HG02840 (cell line): ENCODE measurements at regions not wholly inside any gene's neighbourhood (a gene's known extent, or its start where the extent isn't known, plus 50 kb on each side); places are given as distances from the start of the nearest gene placed in this dataset.

ENCODE experiments used
- ATAC-seq: cut with Tn5 transposase; IDR thresholded peaks from one replicate; pipeline ENCODE4 v1.9.1; 2021; ENCODE audit warnings: mild to moderate bottlenecking, moderate library complexity, moderate number of reproducible peaks; ENCODE audit not compliant: unreplicated experiment, low FRiP score

DNA sequence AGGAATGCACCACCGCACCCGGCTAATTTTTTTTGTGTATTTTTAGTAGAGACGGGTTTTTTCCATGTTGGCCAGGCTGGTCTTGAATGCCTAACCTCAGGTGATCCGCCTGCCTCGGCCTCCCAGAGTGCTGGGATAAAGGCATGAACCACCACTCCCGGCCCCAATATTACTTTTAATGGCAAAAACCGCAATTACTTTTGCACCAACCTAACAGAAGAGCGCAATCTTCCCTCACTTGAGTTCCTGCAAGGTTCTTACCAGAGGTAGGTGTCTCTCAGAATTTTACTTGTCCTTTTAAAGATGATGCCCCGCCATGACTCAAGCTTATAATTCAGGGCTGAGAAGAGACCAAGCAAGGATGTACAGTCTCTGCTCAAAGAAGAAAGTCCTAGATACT is 1774.1 kb upstream of the PCDH20 start:
- no peak for ATAC-seq

DNA sequence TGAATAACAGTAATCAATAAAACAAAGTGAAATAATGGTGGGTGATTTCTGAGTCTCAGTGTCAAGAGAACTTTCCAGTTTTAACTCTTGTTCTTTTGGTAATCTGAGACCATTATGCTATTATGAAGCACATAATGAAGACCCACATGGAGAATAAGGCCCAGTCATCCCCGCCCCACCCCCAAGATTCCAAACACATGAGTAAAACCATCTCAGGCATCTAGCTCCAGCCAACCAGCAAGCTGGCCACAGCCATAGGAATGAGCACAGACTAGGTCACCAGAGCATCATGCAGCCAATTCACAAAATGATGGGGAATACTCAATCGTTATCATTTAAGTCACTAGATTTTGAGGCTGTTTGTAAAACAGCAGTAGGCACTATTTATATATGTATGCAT is 1769.0 kb upstream of the PCDH20 start:
- ATAC-seq: no peak

DNA sequence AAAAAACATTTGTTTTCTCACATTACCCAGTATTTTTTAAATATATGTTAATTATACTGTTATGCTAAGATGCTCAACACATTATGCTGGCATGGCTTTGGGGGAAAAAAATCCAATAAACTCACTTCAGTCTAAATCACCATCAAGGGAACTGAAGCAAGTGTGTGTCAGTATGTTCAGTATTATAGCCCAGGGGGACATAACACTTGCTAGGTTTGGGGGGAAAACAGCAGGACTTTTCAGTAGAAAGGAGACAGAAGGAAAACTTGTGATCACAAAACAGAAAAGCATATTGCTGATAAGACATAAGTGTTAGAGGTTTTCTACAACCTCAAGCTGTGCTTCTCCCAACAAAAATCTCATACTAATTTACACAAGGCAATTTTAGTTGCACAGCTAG is 1759.9 kb upstream of the PCDH20 start:
- ATAC-seq: no peak

DNA sequence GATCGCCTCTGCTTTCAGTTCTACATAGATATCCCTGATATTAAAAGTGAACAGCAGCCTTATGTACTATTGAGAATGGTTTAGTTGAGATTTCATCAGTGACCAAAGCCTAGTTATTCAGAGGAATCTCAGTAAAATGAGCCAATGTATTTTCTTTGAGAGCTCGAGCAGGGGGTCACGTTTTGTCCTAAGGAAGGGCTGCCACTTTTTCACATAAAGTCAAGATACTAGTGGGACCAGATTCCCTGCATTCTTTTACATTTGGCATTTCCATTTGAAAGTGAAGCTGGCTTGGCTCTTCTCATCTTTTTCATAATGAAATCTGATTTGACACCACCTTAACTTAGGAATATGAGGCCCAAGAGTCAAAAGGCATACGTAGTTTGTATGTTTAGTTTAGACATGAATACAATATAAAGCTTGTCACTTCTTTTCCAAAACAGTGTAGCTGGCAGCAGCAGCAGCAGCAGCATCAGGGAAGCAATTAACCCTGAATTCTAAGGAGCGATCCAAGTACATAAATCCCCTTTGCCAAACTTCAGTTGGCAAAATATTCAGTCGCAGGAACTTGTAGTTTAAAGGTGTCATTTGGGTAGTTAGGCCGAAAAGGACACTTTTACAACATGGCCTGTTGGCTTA is 1752.2 kb upstream of the PCDH20 start:
- no peak for ATAC-seq

DNA sequence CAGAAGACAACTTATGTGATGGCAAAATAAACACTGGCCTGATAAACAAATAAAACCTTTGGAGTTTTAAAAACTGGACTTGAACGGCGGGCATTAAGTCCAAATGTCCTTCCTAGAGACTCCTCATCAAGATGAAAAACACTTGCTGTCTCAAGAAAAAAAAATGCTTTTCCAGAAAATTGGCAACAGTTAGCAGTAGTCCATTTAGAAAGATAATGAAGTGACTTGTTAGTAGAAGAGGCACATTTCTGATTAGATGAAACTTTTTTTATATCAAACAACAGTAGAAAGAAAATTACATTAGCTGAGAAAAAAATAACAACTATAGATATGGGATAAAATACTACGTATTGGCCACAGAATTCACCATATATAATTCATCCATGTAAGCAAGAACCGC is 1750.7 kb upstream of the PCDH20 start:
- ATAC-seq: no peak

DNA sequence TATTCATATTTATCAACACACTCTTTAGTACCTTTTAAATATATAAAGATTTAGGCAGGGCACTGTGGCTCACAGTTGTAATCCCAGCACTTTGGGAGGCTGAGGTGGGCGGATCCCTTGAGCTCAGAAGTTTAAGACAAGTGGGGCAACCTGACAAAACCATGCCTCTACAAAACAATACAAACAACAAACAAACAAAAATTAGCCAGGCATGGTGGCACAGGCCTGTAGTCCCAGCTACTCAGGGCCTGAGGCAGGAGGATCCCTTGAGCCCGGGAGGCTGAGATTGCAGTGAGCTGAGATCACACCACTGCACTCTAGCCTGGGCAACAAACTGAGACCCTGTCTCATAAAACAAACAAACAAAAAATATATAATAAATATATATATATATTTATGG is 1748.3 kb upstream of the PCDH20 start:
- ATAC-seq: no peak

DNA sequence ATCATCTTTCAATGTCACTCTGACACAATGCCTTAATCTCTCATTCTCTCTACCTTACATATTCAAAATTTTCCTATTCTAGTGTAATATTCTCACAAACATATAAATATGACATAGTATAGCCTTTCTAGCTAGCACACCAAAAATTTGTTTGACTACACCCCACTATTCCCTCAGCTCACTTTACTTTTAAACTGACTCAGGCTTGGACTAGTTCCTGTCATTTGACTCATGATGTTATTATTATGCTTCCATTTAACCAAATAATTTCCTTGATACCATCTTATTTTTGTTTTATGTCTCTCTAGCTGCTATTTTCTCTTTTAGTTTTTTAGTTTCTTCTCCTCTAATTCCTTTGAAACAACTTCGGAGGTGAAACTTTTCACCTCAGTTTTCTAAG is 1745.6 kb upstream of the PCDH20 start:
- ATAC-seq: no peak

DNA sequence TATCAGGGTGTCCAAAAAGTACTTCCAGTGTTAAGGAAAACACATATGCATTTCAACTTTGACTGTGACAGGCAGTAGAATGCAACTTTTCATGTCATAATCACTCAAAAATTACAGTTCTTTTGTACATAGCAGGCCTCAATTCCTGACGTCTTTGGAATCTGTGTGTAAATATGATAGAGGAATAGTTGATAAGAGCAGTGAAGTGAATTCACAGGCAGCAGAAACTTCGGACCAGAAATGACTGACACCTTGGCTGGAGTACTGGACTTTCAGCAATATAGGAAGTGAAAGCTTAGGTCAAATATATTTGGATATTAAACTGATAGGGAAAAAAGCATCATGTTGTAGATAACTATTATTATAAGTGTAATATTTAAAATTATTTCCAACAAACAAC is 1741.2 kb upstream of the PCDH20 start:
- ATAC-seq: no peak

DNA sequence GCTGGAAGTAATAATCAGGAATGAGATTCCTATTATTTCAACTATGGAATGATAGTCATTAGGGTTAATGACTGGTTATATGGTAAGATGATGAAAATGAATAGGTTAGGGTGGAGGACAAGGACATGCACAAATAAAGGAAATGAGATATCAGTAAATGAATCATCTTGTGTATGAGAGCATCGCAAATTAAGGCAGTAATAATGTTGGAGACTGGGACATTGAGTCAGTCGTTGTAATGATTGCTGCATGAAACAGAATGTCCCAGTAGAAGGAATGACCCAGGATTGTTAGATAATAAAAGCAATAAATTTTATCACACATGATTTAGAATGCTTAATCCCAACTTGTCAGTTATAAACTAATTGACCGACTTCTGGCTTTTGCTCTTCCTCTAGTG is 1733.7 kb upstream of the PCDH20 start:
- ATAC-seq: no peak

DNA sequence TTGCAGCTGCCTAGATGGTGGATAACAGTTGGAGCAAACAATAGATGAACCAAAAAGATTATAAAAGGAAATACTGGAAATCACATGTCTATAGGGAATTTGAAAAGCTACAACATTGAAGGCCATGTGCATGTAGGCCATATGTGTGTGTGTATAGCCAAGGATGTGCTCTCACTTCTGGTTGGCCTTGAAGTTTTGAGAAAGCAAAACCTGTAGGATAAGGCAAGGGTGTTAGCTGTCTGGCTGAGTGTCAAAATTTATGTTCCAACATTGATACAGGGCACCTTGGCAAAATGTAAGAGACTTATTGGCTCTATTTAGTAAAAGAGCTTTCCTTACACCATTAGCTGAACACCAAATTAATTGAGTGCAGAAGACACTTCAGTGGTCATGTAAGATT is 1723.6 kb upstream of the PCDH20 start:
- ATAC-seq: no peak

DNA sequence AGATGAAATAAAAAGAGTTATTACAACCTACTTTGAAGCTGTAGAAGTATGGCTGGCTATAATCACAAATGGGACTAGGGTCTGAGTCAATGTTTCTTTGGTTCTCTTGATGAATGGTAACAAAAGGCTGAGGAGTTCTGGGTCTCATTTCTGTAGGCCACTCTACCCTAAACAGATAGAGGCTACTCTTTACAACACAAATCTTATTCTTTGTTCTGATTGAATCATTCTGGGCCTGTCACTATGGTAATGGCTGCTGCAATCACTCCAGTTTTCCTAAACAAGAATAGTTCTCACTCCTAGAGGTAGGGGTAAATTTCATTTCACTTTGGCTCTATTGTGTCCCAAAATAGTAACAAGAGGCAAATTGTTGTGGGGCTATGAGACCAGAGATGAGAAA is 1714.3 kb upstream of the PCDH20 start:
- no peak for ATAC-seq

DNA sequence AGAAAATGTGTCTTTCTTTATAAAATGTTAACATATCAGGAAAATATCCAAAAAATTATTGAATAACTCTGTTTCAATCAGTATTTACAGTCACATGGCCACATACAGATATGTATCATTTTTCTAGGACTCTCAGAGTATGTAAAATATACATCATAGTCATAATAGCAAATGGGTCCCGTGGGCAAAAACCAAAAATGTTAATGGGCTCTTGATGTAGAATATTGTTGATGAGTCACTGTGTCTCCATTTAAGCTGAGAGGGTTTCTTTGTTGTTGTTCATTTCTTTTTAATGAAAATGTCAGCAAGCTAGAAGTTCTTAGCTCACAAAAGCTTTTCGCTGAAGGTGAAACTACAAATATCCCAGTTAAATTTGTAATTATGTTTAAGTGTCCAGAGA is 1713.1 kb upstream of the PCDH20 start:
- ATAC-seq: no peak

DNA sequence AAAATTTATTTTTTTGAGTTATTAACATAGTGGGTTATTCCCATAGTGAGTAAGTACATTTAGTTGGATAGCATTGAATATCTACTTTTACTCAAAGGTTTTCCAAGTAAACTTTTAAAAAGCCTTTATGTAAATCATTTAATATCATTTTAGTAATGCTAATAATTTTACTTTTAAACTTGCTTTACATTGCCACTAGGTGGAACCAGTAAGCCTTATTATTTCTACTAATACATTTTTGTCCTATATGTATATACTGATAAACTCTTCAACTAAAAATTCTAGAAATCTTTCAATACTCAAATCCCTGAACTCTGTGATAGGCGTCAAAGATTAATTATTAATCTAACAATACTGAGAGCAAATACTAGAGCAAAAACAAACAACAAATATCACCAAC is 1709.2 kb upstream of the PCDH20 start:
- ATAC-seq: no peak

DNA sequence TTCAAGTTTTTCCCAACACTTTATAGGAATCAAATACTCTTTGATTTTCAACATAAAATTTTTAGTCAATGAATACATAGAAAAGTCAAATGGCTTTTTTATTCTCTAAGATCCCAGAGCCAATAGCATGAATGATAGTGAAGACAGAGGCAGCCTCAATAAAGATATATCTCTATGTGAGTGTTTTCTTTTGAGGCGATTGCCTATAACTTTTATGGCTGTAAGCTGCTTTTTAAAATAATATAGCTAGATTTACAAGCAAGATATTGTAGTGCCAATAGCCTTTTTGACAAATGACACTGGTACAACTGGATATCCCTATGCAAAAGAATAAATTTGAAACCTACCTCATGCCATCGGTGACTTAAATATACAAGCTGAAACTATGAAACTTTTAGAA is 1705.2 kb upstream of the PCDH20 start:
- no peak for ATAC-seq

DNA sequence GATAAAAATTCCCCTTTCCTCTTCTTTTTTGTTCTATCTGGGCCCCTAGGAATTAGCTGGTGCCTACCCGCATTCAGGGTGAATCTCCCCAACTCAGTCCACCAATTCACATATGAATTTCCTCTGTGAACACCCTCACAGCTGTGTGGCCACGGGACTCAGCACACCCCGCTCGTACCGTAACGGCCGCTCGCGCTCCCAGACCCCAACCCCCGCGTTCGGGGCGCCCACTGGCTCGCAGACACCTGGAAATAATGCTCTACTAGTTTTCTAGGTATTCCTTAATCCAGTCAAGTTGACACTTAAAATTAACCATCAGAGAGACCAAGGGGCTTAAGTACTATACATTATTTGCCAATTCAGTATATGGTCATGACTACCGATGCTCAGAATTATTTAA is 1702.1 kb upstream of the PCDH20 start:
- no peak for ATAC-seq

DNA sequence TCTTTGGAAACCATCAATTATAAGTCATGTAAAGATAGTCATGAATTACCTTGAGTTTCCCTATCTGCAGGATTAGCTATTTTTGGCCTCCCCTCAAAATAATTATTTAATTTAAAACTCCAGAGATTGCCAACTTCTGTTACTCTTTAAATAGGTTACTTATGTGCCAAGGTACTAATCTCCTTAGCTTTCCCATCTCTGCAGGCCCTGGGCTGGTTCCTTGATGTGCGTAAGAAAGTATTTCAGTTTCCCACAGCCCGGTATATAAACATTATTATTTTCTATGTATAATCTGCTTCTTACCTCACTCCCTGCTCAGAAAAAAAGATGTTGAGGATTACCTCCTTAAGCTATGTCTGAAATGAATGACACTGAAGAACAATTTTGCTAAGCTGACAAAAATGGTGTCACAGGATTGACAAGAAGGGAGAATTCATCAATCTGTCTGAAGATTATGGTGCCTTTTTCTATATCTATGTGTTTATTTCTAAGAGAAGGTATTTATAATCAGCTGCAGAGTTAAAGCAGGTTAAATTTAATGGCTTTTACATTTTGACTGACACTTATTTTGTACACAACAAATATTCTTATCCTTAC is 1697.2 kb upstream of the PCDH20 start:
- no peak for ATAC-seq

DNA sequence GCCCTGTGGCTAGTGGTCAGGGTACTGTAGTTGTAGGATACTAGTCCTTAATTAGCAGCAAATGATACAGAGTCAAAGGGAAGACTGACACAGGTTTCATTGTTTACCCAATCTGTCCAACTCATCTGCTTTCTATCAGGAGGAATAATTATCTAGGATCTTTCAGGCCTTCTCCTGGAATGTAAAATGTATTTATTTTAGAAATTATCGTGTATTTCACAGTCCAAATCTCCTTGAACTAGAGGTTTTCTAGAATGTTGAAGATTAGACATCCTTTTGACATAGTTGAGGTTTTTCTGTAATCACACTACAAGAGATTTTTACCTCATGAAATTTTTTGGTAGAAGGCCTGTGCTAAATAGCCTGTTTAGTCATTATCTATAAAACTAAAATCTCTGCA is 1694.8 kb upstream of the PCDH20 start:
- ATAC-seq: no peak

DNA sequence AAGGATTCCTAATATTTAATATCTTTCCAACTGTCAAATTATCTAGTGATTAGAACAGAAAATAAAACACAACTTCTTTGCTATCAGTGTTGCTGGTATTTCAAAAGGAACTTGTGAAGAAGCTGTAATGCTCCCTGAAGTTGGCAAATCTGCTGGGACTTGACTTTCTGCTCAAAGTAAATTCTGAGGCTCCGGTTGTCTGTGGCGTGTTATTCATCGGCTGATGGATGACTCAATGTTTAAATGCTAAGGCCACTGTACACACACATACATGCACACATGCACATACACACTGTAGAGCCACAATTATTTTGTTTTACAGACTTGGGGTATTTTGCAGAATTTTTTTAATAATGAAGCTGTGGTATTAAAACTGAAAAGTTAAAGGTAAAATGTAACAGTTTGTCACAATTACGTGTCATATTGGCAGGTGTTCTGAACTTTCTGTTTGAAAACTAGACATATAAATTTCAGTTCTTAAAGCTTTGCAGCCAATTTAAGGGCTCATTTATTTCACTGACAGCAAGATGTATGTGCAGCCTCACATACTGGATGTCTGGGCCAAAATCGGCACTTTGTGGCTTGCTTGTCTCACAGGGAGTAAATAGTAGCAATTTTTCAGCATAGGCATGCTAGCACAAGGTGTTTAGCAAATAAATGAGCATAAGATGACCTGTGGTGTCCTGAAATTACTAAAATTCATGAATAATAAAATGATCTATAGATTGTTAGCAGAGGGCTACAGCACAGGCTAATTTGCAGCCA is 1691.7 kb upstream of the PCDH20 start:
- ATAC-seq: no peak

DNA sequence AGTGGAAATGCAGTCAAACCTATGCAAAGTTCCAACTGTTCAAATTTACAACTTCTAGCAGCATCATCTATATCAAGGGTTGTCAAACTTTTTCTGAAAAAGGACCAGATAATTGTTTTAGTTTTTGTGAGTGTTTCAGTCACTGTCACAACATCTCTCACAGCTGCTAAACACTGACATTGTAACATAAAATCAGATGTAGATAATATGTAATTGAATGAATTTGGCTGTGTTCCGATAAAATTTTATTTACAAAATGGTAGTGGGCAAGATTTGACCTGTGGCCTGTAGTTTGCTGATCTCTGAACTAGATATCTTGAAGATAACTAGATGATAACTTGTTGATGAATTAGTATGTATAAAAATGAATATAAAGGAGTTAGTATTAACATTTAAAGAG is 1679.1 kb upstream of the PCDH20 start:
- no peak for ATAC-seq

DNA sequence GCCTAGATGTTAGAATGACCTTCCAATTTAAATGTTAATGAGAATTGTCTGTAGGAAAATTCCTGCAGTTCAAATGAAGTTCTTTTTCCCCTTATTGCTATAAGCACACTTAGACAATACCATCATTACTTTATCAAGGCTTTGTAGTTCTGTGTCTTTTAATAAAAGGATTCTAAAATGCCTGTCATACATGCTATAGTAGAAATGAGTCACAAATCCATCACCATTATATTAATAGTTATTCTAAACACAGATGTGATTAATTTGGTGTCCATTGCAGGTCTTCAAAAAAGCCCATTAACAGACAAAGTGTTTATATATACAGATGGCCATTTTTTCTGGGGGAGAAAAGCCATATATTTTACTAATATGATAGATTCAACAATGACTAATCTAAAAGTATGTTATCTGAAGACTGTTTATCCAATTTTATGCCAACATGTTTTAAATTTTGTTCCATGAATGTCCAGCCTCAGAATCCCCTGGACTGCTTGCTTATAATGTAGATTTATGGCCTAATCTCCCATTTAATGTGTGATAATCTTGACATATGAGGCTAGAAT is 1678.3 kb upstream of the PCDH20 start:
- no peak for ATAC-seq

DNA sequence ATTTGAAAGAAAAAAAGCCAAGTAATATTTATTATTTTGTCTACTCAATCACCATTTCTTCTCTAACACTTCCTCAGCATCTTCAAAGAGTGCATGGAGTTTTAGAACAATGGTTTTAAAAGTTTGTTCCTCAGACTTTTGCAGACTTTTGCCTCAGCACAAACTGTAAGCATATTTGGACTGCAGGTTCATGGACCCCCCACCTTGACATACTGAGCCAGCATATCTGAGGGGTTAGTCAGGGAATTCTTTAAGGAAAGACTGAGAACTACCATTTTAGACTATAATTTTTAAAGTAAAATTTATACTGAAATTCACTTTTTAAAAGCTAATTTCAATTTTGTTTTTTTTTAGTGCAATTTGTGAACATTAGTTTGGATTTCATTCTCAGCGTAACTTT is 1676.8 kb upstream of the PCDH20 start:
- no peak for ATAC-seq

DNA sequence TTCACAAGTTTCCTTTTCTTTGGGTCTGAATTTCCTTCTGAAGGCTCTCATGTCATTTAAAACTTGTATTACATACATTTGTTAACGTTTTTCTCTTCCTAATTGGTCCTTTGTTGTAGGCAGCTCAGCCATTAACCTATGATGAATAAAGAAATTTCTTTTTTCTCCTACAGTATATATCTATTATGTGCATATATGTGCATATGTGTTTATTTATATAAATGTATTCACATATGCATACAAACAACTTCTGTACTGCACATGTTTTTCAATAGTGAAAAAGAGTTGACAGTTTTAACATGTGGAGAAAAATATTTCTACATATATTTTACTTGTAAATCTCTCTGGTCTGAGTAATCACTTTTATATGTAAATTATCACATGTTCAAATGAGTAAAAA is 1674.9 kb upstream of the PCDH20 start:
- ATAC-seq: no peak
